ENCODE measurements at regions not wholly inside any gene's neighbourhood (a gene's known extent, or its start where the extent isn't known, plus 50 kb on each side); places are given as distances from the start of the nearest gene placed in this dataset.

DNA sequence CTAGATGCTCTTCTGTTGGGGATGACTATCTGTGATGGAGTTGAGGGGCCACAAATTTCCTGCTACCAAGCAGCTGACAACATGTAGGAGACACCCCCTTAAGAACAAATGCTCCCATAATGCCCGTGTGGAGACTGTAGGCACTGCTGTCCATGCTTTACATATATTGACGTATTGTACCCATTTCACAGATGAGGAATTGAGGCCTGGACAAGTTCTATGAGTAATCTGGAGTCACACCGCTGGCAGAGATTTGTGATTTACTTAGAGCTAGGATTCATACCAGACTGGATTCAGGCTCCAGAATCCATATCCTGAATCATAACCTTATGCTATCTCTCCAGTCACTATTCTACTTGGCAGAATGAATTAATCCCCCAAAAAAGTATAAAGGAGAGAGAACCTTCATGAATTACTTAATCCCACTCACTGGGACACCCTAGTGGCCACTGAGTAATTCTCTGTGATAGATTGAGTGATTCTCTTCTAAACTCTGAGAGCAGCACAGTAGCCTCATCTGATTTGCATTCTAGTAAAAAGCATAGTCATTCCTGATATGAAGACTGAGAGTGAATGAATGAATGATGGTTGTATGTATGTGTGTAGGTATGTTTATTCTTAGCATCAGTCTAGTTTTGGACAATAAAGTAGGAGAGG, 460.7 kb upstream of the MEIS1 start:
- H3K4me1 ChIP-seq (ENCODE audit: control insufficient read depth in 1 of 2, insufficient read depth in 2 of 2, low read depth in 1 of 2, low read length in 1 of 2) = peaks cover 0 to 3% of the 10 kb centered on the region in 2 experiments; a peak in 2 of 4 replicates
- CTCF ChIA-PET = interaction anchor here (1.2 kb wide), 3 partner anchors 12 to 601 kb away, joined by 3 read pairs; no protein-coding TSS in a partner anchor

More for the DNA sequence above, 460.7 kb upstream of the MEIS1 start:
- no peak overlapping the region for H3K27ac ChIP-seq (ENCODE audit: low read depth in 2 of 2, low read length in 1 of 2)
- no peaks in the 10 kb centered on the region for H3K79me2 ChIP-seq (ENCODE audit: insufficient read depth)
- H3K9me3 ChIP-seq = no peaks in the 10 kb centered on the region
- no peaks in the 10 kb centered on the region for H3K36me3 ChIP-seq (replicated peaks in 1 of 2; ENCODE audit: control insufficient read depth in 1 of 2, insufficient read depth in 2 of 2, low read length in 1 of 2)
- no peak overlapping the region for H3K4me3 ChIP-seq (ENCODE audit: low read depth in 2 of 2, low read length in 1 of 2)
- H4K20me1 ChIP-seq (ENCODE audit: insufficient read depth) = no peaks in the 10 kb centered on the region
- H3K4me2 ChIP-seq = no peak overlapping the region
- H3K27me3 ChIP-seq (ENCODE audit: insufficient read depth) = no peaks in the 10 kb centered on the region
- no peak for TF ChIP-seq NRF1 (IDR thresholded peaks at IDR 0.05; ENCODE audit: low read depth, low read length)
- no peak for TF ChIP-seq REST (IDR thresholded peaks at IDR 0.05; ENCODE audit: low read depth, low read length)
- TF ChIP-seq CTCF (IDR thresholded peaks at IDR 0.05) = peak; percentile 27; the same call in 1 of the 2 replicates
- DNase-seq = no peak
- no peak overlapping the region for H3K9ac ChIP-seq
- POLR2A ChIA-PET = no interaction called here
- no peaks in the 10 kb centered on the region for H3K9me2 ChIP-seq
- H3F3A ChIP-seq (replicated peaks; ENCODE audit: insufficient read depth) = no peaks in the 10 kb centered on the region
- no peak overlapping the region for H2AFZ ChIP-seq (ENCODE audit: low read depth)
- 45% methylated on average over 3 of the region's 3 CpGs for WGBS (ENCODE audit: low lambda C conversion rate)
